GM18861 (cell line): ENCODE measurements at regions not wholly inside any gene's neighbourhood (a gene's known extent, or its start where the extent isn't known, plus 50 kb on each side); places are given as distances from the start of the nearest gene placed in this dataset.

Experiments used
- ATAC-seq: cut with Tn5 transposase; IDR thresholded peaks from one replicate; pipeline ENCODE4 v1.9.1; 2021; ENCODE audit not compliant: unreplicated experiment

DNA sequence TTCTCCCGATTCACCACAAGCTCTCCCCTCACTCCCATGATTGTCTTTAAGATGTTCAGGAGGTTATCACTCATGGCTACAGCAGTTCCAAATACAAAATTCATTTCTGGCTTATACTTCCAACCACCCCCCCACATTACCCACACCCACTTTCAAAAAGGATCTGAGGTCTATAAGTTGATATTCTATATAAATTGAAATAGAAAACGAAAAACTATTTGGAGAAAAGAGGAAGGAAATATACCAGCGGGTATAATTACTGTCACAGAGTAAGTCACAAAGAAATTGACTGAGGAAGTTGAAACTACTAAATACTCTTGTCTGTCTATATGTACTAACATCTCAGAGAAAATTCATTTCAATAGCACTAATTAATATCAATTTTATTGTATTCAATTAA, 112.7 kb upstream of the TNFAIP3 start:
- peak; percentile 62 for ATAC-seq

- no peak for ATAC-seq
Observed at GRCh38 chr6:137754866-137755265, 112.2 kb upstream of the TNFAIP3 start.

GRCh38 chr6:137755284-137755683, 111.8 kb upstream of the TNFAIP3 start:
- no peak for ATAC-seq

DNA sequence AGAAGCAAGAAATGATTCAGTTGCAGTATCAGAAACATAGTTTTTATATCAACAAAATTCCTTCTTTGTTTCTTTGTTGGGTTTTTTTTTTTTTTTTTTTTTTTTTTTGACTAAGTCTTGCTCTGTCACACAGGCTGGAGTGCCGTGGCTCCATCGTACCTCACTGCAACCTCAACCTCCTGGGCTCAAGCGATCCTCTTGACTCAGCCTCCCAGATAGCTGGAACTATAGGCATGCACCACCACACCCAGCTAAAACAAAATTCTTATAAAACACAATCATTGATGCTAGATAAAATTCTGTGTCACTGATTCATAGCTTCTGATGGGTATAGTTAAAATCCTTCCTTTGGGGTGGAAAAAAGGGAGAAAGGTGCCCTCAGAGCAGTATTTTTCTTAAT, 110.3 kb upstream of the TNFAIP3 start:
- ATAC-seq, result no peak

GRCh38 chr6:137758661-137759060, 108.4 kb upstream of the TNFAIP3 start:
- ATAC-seq, result no peak

GRCh38 chr6:137759624-137760023, 107.4 kb upstream of the TNFAIP3 start:
- ATAC-seq, result no peak

DNA sequence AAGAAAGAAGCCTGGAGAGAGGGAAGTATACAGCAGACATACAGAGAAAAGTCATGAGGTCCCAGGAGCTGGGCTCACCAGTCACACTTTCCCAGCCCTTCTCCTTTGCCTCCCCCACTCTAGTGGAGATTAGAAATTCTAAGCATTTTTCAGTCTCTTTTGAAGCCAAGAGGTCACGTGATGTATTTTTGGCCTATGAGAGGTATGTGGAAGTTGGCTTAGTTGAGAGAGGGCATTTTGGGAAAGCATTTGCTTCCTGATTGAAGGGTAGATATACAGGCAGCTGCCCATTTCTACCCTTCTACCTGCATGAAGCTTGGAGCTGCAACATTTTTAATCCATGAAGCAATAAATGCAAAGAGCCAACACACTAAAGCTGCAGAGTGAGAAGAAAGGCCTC, 106.0 kb upstream of the TNFAIP3 start:
- ATAC-seq, result no peak

DNA sequence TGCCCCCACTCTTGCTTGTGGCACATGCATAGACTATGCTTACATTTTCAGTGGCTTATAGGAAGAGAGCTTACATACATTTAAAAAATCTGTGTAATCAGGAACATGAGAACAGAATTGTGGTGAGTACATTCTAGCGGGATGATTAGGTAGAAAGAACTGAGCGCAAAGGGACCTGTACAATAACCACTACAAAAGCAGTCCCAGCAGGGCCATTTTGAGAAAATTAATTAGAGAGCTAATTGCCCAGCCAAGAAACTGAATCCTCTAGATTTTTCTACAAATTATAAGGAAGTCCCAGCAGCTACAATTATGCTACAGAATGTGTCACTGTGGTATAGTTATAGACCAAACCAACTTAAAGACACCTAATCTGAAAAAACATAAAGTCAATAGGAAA, 105.6 kb upstream of the TNFAIP3 start:
- no peak for ATAC-seq

- no peak for ATAC-seq
Observed at GRCh38 chr6:137762168-137763090, 104.6 kb upstream of the TNFAIP3 start.

DNA sequence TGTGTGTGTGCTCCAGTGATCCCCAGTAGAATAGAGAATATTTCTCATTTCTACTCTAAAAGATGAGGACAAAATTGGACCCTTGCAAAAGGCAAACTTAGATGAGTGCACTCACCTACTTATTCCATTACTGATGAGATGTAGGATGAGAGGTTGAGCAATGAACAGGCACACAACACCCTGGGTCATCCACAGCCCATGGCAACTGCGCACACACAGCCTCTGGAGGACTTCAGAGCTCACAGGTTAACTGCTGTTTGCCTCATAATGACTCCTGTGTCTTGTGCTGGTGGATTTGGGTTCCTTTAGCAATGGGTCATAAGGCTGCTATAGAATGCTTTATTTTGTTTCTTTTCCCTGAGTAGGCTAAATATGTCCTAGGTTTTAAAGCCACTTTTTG, 103.6 kb upstream of the TNFAIP3 start:
- no peak for ATAC-seq

DNA sequence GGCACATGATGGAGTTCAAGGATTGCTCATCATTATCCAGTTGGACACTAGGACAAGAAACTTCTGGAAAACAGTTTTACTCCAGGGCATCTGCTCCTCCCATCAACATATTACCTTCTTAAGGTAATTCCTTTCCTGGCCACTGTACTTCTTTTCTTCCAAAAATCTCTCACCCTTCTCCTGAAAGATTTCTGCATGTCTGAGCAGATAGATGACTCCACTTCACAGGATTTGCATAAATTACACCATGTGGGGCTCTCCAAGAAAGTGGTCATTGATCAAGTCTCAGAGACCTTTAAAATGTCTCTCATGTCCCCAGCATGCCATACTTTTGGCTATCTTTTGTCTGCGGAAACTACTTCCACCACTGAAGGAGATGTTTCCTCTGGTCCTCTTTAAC, 103.2 kb upstream of the TNFAIP3 start:
- ATAC-seq, result no peak

DNA sequence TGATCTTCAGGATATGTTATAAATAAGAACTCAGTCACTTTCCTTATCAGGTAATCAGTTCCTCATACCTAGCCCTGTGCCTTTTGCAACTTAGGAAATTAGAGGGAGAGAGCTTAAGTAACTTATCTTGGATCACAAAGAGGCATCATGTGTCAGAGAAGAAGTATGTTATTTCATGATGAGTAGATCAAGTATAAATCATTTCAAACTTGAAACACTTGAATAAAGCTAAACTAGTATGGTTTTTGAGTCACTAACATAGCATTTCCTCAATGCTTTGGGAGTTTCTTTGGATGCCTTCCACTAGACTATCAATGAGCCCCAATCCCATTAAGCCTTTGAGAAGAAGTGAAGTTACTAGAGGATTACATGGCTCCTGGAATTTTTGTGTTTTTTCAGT, 102.6 kb upstream of the TNFAIP3 start:
- ATAC-seq, result no peak

GRCh38 chr6:137765059-137765458, 102.0 kb upstream of the TNFAIP3 start:
- ATAC-seq, result no peak

- ATAC-seq, result no peak
Observed at GRCh38 chr6:137766596-137767370, 100.3 kb upstream of the TNFAIP3 start.

DNA sequence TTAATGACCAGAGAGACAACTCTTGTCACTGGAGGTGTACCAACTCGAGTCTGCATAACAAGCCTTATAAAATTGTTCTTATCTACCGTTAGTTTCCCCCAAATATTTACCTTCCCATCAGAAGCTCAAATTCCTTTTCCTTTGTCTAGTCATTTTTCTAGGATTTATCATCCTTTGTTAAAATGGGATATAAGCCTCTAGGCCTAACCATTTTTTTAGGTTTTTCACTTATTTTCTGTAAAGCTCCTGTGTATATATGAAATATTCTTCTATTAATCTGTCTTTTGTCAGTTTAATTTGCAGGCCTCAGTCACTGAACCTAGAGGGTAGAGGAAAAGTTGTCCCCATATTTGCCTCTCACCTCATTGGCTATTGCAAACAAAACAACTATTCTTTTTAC, 99.6 kb upstream of the TNFAIP3 start:
- ATAC-seq, result no peak

DNA sequence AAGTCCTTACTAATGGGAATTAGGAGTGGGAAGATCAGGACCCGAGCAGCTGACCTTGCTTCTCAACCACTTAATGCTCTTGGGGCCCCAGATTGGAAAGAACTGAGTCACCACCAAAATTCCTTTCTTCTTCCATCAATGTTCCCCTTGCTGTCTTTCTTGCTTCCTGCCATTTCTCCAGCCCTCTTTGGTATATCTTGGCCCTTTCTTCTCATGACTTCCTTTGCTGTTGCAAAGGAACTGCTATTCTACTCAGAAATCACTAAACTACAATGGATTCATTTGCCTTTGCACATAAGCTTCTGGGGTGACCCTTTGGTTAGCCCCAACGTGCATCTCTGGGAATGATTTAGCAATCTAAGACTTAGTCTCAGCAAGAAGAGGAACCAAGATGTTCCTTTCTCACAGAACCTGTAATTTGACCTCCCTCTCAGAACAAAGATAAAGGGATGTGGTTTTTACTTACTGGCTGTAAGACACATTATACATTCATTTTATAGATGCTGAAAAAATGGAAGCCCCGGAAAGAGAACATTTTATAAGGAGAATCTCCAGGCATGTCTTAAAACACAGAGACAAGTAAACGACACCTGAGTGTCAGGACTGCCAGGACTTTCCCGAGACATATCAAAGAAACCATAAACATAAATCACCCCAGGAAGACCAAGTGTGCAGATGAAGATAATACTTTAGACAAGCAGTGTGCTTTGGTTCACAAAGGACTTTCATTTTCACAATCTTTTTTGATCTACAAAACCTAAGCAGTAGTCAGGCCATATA, 99.0 kb upstream of the TNFAIP3 start:
- ATAC-seq, result peak; percentile 73

DNA sequence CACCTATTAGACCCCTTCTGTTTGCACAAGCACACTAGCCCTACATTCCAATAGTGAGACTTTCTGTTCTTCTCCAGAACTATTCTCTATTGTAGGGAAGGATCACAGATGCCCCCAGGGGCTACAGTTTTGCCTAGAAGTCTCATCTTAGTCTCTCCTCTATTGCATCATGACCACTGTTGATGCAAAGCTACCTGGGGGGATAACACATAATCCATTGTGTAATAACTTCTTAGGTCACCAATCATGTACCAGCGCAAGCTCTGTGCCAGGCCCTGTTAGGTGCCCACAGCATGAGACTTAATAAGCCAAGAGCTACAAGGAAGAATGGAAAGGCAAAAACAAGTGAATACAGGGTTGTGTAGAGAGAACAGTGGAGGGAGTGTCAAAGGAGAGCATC, 98.1 kb upstream of the TNFAIP3 start:
- no peak for ATAC-seq

DNA sequence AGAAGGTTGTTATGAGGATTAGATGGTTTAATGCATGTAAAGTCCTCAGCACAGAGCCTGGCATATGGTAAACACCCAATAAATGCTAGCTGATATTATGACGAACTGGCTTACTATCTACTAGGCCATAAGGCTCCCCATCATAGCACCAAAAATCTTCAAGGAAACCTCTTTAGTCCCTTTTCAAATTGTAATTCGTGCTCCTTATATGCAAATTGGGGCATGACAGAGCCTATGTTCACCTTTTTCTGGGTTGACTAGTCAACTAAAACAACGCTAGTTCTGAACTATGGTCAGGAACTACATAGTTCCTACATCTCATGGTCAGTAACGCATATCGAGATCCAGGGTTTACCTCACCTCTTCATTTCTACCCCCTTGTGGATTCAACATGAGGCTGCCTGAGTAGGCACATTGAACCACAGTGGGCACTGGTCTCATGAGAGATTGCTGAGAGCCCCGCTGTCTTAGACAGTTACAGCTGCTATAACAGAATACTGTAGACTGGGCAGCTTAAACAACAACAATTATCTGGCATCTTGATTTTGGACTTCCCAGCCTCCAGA, 97.2 kb upstream of the TNFAIP3 start:
- ATAC-seq, result peak; percentile 43

- no peak for ATAC-seq
Observed at GRCh38 chr6:137772541-137773250, 94.4 kb upstream of the TNFAIP3 start.

DNA sequence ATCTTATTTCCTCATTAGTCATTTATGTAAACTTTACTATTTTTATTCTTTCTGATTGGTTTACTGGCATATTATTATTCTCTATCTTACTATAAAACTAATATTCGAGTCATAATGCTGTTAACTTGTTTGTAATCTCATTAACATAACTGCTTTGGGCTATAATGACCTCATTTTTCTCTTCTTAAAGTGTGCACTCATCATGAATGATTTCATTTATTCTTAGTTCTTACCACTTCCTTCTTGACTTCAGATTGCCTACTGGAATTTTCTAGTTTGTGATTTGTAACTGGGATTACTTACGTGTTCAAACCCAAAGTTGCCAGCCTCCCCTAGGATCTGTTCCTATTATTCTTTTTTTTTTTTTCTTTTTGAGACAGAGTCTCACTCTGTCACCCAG, 91.8 kb upstream of the TNFAIP3 start:
- no peak for ATAC-seq
